ENCODE measurements at regions not wholly inside any gene's neighbourhood (a gene's known extent, or its start where the extent isn't known, plus 50 kb on each side); places are given as distances from the start of the nearest gene placed in this dataset.

GRCh38 chr12:24541193-24541871 is 407.6 kb downstream of the BCAT1 start:
- Histone ChIP-seq H3K9me3 (no peaks in the 10 kb centered on the region), H3K27me3 (replicated peaks in 1 of 7) (no peaks in the 10 kb centered on the region), H3K27ac (no peak overlapping the region), H3K4me3 (no peak overlapping the region), H3K36me3 (no peaks in the 10 kb centered on the region), H3K4me1 (no peaks in the 10 kb centered on the region)
- intact Hi-C loops (cut with DNase I; ENCODE audit: low total_unique reads) = no loop called here
- no peak for DNase-seq
- WGBS, 5 donors = 77 to 90% (median 81%) methylated on average over 5 of the region's 5 CpGs
- TF ChIP-seq POLR2A (IDR thresholded peaks at IDR 0.05) = no peak
- TF ChIP-seq CTCF (IDR thresholded peaks at IDR 0.05 in 8 of 11, conservative IDR thresholded peaks at IDR 0.05 in 3 of 11) = no peak
- no peak for TF ChIP-seq POLR2AphosphoS5 (IDR thresholded peaks at IDR 0.05)

DNA sequence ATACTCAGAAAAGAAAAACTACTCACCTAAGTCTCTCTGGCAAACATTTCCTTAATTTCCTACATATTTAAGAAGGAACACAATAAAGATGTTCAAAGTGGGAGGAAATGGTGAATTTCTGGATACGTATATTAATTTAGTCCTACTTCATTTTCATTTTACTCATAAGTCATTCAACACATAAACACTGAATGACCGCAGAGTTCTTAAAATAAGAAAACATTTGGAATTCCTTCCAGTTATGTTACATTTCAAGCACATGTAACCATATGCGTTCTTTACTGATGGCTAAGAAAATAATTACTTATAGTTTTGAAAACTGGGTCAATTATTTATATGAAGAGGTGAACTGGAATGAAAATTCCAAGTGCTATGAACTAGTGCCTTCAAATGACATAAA is 409.3 kb downstream of the BCAT1 start:
- Histone ChIP-seq H3K27ac (no peak overlapping the region), H3K4me1 (no peaks in the 10 kb centered on the region), H3K36me3 (no peaks in the 10 kb centered on the region), H3K27me3 (replicated peaks in 1 of 7) (no peaks in the 10 kb centered on the region), H3K9me3 (no peaks in the 10 kb centered on the region), H3K4me3 (no peak overlapping the region)
- TF ChIP-seq POLR2AphosphoS5 (IDR thresholded peaks at IDR 0.05) = no peak
- TF ChIP-seq CTCF (IDR thresholded peaks at IDR 0.05 in 8 of 11, conservative IDR thresholded peaks at IDR 0.05 in 3 of 11) = no peak
- no peak for TF ChIP-seq POLR2A (IDR thresholded peaks at IDR 0.05)
- WGBS, 5 donors = 87 to 94% (median 93%) methylated on average over 3 of the region's 3 CpGs
- DNase-seq = no peak
- intact Hi-C loops (cut with DNase I; ENCODE audit: low total_unique reads) = no loop called here

GRCh38 chr12:24537083-24537860 is 411.6 kb downstream of the BCAT1 start:
- Histone ChIP-seq H3K9me3 (no peaks in the 10 kb centered on the region), H3K27ac (peak overlapping the region in 4 of 8 donors; percentile 29 to 62 (median 51)), H3K36me3 (no peaks in the 10 kb centered on the region), H3K4me3 (peak overlapping the region in 2 of 8 donors; percentile 1 to 6), H3K4me1 (no peaks in the 10 kb centered on the region), H3K27me3 (replicated peaks in 1 of 7) (no peaks in the 10 kb centered on the region)
- TF ChIP-seq CTCF (IDR thresholded peaks at IDR 0.05 in 8 of 11, conservative IDR thresholded peaks at IDR 0.05 in 3 of 11) (no peak), POLR2A (IDR thresholded peaks at IDR 0.05) (no peak), POLR2AphosphoS5 (IDR thresholded peaks at IDR 0.05) (no peak)
- DNase-seq = no peak
- intact Hi-C loops (cut with DNase I; ENCODE audit: low total_unique reads) = no loop called here
- WGBS, 5 donors = 80 to 97% (median 83%) methylated on average over 3 of the region's 3 CpGs

- 61 to 84% (median 70%) methylated on average over 6 of the region's 6 CpGs for WGBS, 5 donors
- no peak overlapping the region for H3K4me3 ChIP-seq
- DNase-seq = no peak
- H3K9me3 ChIP-seq = no peaks in the 10 kb centered on the region
- peak overlapping the region in 5 of 8 donors; percentile 13 to 62 (median 39) for H3K27ac ChIP-seq
- H3K4me1 ChIP-seq = no peaks in the 10 kb centered on the region
- no peaks in the 10 kb centered on the region for H3K36me3 ChIP-seq
- TF ChIP-seq POLR2A (IDR thresholded peaks at IDR 0.05) (no peak), CTCF (IDR thresholded peaks at IDR 0.05 in 8 of 11, conservative IDR thresholded peaks at IDR 0.05 in 3 of 11) (no peak), POLR2AphosphoS5 (IDR thresholded peaks at IDR 0.05) (no peak)
- intact Hi-C loops (cut with DNase I; ENCODE audit: low total_unique reads) = no loop called here
- no peaks in the 10 kb centered on the region for H3K27me3 ChIP-seq (replicated peaks in 1 of 7)
These were observed 413.4 kb downstream of the BCAT1 start for GRCh38 chr12:24535334-24536069.

Data from spleen (tissue), 11 donors.